Epithelial cell of esophagus (primary cell): ENCODE measurements at regions not wholly inside any gene's neighbourhood (a gene's known extent, or its start where the extent isn't known, plus 50 kb on each side); places are given as distances from the start of the nearest gene placed in this dataset.
A peak's percentile ranks its signal among the peaks of the same experiment; 100 is the strongest.

ENCODE experiments used
- DNase-seq: peaks from one replicate; pipeline ENCODE4 v3.0.0; 2010; ENCODE audit warnings: low read depth
- H3K4me3 ChIP-seq: 2 replicates; pipeline ENCODE4 v1.5.1; 2011; ENCODE audit warnings: mild to moderate bottlenecking, low read length, control low read depth
- TF ChIP-seq, protein P1 (sequence below): IDR thresholded peaks from 2 replicates; pipeline ENCODE4 v1.5.1; 2011; ENCODE audit warnings: low read depth, mild to moderate bottlenecking, low read length, control low read depth, inconsistent platforms; ENCODE audit not compliant: insufficient read depth; ENCODE audit errors: missing control alignments

- H3K4me3 ChIP-seq: no peak overlapping the region
- TF ChIP-seq, protein P1, sequence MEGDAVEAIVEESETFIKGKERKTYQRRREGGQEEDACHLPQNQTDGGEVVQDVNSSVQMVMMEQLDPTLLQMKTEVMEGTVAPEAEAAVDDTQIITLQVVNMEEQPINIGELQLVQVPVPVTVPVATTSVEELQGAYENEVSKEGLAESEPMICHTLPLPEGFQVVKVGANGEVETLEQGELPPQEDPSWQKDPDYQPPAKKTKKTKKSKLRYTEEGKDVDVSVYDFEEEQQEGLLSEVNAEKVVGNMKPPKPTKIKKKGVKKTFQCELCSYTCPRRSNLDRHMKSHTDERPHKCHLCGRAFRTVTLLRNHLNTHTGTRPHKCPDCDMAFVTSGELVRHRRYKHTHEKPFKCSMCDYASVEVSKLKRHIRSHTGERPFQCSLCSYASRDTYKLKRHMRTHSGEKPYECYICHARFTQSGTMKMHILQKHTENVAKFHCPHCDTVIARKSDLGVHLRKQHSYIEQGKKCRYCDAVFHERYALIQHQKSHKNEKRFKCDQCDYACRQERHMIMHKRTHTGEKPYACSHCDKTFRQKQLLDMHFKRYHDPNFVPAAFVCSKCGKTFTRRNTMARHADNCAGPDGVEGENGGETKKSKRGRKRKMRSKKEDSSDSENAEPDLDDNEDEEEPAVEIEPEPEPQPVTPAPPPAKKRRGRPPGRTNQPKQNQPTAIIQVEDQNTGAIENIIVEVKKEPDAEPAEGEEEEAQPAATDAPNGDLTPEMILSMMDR: no peak
- DNase-seq: no peak
Measured at GRCh38 chr2:146444987-146445386, 1399.8 kb upstream of the ACVR2A start.

DNA sequence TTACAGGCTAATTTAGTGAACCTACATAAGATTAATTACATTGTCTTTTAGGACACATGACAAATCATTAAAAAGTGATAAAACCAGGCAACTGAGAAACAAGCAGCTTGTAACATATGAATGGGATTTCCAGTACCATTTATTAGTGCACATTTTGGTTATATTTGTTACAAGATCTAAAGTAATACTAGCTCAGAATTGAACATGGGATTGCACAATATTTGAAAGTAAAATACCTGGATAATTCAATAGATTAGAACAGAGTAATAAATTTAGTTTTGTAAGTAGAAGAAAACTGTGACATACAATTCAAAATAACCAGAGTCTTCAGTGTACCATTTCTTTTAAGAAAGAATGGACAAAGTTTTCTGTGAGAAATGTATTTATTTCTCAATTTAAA is 1400.7 kb upstream of the ACVR2A start:
- no peak overlapping the region for H3K4me3 ChIP-seq
- TF ChIP-seq, protein P1: no peak
- DNase-seq: no peak

DNA sequence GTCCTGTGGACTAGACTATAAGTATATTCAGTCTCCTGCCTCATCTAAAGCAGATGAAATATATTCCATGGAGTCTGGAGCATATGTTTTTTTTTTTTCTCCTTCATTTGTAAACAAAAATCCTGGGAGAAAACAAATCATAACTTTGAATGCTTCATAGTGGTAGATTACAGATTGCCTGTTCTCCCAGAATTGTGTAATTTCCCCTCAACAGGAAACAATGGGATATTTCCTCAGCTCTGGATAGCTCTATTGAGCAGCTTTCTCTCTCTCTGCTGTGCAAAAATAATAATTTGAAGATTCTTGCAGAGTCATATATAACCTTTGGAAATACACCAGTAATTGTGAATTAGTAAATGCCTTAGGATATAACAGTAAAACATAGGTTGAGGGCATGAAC is 1406.6 kb upstream of the ACVR2A start:
- H3K4me3 ChIP-seq: no peak overlapping the region
- DNase-seq: no peak
- TF ChIP-seq, protein P1: no peak

GRCh38 chr2:146437712-146438111 is 1407.1 kb upstream of the ACVR2A start:
- TF ChIP-seq, protein P1: no peak
- DNase-seq: no peak
- H3K4me3 ChIP-seq: no peak overlapping the region

DNA sequence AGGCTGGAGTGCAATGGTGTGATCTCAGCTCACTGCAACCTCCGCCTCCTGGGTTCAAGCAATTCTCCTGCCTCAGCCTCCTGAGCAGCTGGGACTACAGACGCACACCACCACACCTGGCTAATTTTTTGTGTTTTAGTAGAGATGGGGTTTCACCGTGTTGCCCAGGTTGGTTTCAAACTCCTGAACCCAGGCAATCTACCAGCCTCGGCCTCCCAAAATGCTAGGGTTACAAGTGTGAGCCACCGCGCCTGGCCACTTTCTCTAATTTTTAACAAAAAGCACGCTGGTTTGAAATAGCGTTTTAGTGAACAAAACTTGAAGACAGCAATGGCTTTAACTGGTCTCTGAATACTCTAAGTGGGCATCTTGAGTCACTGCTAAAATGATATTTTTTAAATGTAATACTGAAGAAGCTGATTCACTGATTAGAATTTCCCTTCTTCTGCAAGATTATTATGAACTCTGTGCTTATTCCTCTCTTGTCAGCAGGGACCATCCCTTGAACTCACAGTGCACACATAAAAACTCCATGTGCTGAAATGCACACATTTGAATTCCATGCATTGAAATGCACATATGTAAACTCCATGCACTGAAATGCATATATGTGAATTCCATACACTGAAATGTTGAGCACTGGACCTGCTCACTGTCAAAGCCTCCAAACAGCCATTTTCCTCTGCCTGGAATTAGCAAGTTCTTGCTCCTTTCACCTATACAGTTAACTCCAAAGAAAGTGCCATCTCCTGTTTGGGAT is 1411.5 kb upstream of the ACVR2A start:
- TF ChIP-seq, protein P1: no peak
- no peak overlapping the region for H3K4me3 ChIP-seq
- DNase-seq: no peak

DNA sequence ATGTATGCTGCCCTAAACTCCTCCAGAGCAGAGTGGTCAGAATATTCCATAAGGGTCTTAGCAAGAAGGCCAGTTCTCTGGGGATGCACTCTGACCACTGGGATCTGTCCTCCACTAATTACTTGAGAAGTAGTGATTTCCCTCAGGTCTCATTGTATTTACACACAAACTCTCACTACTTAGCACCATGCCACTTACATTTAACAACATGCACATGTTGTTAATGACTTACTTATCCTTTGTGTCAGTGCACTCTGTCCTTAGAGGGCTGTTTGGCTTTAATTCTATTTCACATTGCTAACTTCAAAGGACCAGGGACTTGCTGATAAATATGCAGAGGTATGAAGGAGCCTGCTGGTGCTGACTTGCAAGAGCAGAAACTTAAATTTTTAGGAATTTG is 1415.5 kb upstream of the ACVR2A start:
- DNase-seq: no peak
- no peak overlapping the region for H3K4me3 ChIP-seq
- TF ChIP-seq, protein P1: no peak

- no peak overlapping the region for H3K4me3 ChIP-seq
- peak; percentile 14 for DNase-seq
- TF ChIP-seq, protein P1: no peak
Measured at GRCh38 chr2:146417942-146418341, 1426.9 kb upstream of the ACVR2A start.
